ENCODE measurements at regions not wholly inside any gene's neighbourhood (a gene's known extent, or its start where the extent isn't known, plus 50 kb on each side); places are given as distances from the start of the nearest gene placed in this dataset.

GRCh38 chr11:15485432-15485831 lies 370.7 kb downstream of the INSC start:
- no peak overlapping the region for H3K4me3 ChIP-seq
- no peaks in the 10 kb centered on the region for H3K4me1 ChIP-seq
- no peaks in the 10 kb centered on the region for H3K27me3 ChIP-seq (replicated peaks in 1 of 7)
- no peak overlapping the region for H3K27ac ChIP-seq
- no peaks in the 10 kb centered on the region for H3K36me3 ChIP-seq
- intact Hi-C loops (cut with DNase I; ENCODE audit: low total_unique reads) = no loop called here
- TF ChIP-seq POLR2AphosphoS5 (IDR thresholded peaks at IDR 0.05) = no peak
- TF ChIP-seq POLR2A (IDR thresholded peaks at IDR 0.05) = no peak
- no peak for DNase-seq
- H3K9me3 ChIP-seq = no peaks in the 10 kb centered on the region
- WGBS, 5 donors = 51 to 77% (median 66%) methylated on average over 2 of the region's 2 CpGs

GRCh38 chr11:15489281-15489680 lies 374.6 kb downstream of the INSC start:
- intact Hi-C loops (cut with DNase I; ENCODE audit: low total_unique reads) = no loop called here
- Histone ChIP-seq H3K36me3 (no peaks in the 10 kb centered on the region), H3K9me3 (no peaks in the 10 kb centered on the region), H3K4me1 (no peaks in the 10 kb centered on the region), H3K4me3 (no peak overlapping the region), H3K27me3 (replicated peaks in 1 of 7) (no peaks in the 10 kb centered on the region), H3K27ac (no peak overlapping the region)
- no peak for DNase-seq
- TF ChIP-seq POLR2AphosphoS5 (IDR thresholded peaks at IDR 0.05) (no peak), POLR2A (IDR thresholded peaks at IDR 0.05) (no peak), CTCF (IDR thresholded peaks at IDR 0.05 in 8 of 11, conservative IDR thresholded peaks at IDR 0.05 in 3 of 11) (no peak)

- DNase-seq = no peak
- no peak overlapping the region for H3K4me3 ChIP-seq
- intact Hi-C loops (cut with DNase I; ENCODE audit: low total_unique reads) = no loop called here
- no peaks in the 10 kb centered on the region for H3K4me1 ChIP-seq
- no peaks in the 10 kb centered on the region for H3K9me3 ChIP-seq
- H3K36me3 ChIP-seq = no peaks in the 10 kb centered on the region
- no peak for TF ChIP-seq POLR2A (IDR thresholded peaks at IDR 0.05)
- TF ChIP-seq POLR2AphosphoS5 (IDR thresholded peaks at IDR 0.05) = no peak
- TF ChIP-seq CTCF (IDR thresholded peaks at IDR 0.05 in 8 of 11, conservative IDR thresholded peaks at IDR 0.05 in 3 of 11) = no peak
- no peak overlapping the region for H3K27ac ChIP-seq
- 75 to 88% (median 76%) methylated on average over 1 of the region's 1 CpG for WGBS, 5 donors
- no peaks in the 10 kb centered on the region for H3K27me3 ChIP-seq (replicated peaks in 1 of 7)
These were observed 375.8 kb downstream of the INSC start for GRCh38 chr11:15490535-15490934.

GRCh38 chr11:15493066-15493465 lies 378.3 kb downstream of the INSC start:
- 61 to 90% (median 79%) methylated on average over 2 of the region's 2 CpGs for WGBS, 5 donors
- Histone ChIP-seq H3K36me3 (no peaks in the 10 kb centered on the region), H3K4me1 (no peaks in the 10 kb centered on the region), H3K4me3 (no peak overlapping the region), H3K9me3 (no peaks in the 10 kb centered on the region), H3K27ac (no peak overlapping the region), H3K27me3 (replicated peaks in 1 of 7) (no peaks in the 10 kb centered on the region)
- no peak for DNase-seq
- no peak for TF ChIP-seq POLR2AphosphoS5 (IDR thresholded peaks at IDR 0.05)
- TF ChIP-seq CTCF (IDR thresholded peaks at IDR 0.05 in 8 of 11, conservative IDR thresholded peaks at IDR 0.05 in 3 of 11) = no peak
- TF ChIP-seq POLR2A (IDR thresholded peaks at IDR 0.05) = no peak
- intact Hi-C loops (cut with DNase I; ENCODE audit: low total_unique reads) = no loop called here
